HAP-1 (cell line): ENCODE measurements at regions not wholly inside any gene's neighbourhood (a gene's known extent, or its start where the extent isn't known, plus 50 kb on each side); places are given as distances from the start of the nearest gene placed in this dataset.
"Not testable (repeated sequence)": the region's sequence is repeated elsewhere in the genome, so short reads cannot be mapped to it uniquely, and the experiment has no call there.

ENCODE experiments used
- DNase-seq, 2 experiments: peaks; one replicate each; pipeline ENCODE4 v3.0.0-alpha.2; 2016 to 2020; ENCODE audit warnings: low spot score in 2 of 2
- H3K27me3 ChIP-seq: fragments of 250-450 bp; sonication (Bioruptor Pico); 2 replicates; pipeline ENCODE4 v1.5.1; 2020; ENCODE audit warnings: low read depth, mild to moderate bottlenecking, moderate library complexity
- H3K36me3 ChIP-seq: fragments of 250-450 bp; sonication (Bioruptor Pico); replicated peaks from 2 replicates; pipeline ENCODE4 v1.5.1; 2020; ENCODE audit warnings: mild to moderate bottlenecking
- H3K4me1 ChIP-seq: fragments of 250-450 bp; sonication (Bioruptor Pico); 2 replicates; pipeline ENCODE4 v1.5.1; 2020; ENCODE audit warnings: mild to moderate bottlenecking
- H3K4me3 ChIP-seq: fragments of 250-450 bp; sonication (Bioruptor Pico); 2 replicates; pipeline ENCODE4 v1.5.1; 2020; ENCODE audit warnings: mild to moderate bottlenecking, moderate library complexity
- H3K9me3 ChIP-seq: fragments of 250-450 bp; sonication (Bioruptor Pico); 2 replicates; pipeline ENCODE4 v1.5.1; 2020; ENCODE audit warnings: mild to moderate bottlenecking, moderate library complexity
- in situ Hi-C: fragments of 300-500 bp; cut with MboI; formaldehyde crosslinking; loops from 3 replicates; pipeline ENCODE4 v1.14.3; 2020; ENCODE audit warnings: low sequenced_read_pairs, inconsistent platforms, mixed read lengths

DNA sequence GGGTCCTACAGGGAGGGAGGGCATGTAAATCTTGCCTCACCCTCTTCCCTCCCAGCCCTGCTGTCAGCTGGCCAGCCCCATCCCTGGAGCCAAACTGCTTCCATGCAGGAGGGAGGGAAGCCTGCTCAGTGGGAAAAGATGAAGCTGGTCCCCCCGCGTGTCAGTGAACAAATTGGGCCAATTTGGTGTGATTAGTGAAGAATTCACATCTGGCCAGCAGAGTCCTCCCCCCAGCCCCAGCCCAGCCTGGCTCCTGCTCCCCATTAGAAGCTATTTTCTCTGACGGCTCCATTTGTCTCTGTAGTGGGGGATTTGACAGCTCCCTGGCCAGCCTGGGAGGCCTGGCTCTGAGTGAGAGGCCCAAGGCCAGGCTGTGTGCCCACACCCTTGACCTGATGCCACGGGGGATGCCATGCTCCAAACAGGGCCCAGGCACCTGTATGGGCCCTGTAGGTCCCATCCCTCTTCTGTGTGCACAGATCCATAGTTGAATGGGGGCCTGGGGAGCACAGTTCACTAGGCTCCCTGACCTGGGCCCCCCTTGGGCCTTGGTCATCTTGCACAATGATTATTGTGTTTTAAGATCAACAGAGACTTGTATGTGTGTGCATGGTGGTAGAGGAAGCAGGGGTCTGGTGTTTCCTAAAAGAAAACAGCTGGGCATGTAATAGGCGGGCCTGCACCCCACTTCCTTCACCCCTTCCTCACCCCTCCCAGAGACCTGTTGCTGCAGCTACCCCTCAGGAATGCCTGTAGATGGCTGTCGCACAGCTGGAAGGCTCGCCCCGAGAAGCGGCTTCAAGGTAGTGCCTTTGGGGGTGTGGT is 50.7 kb upstream of the TAC4 start:
- Histone ChIP-seq H3K4me3 (no peak overlapping the region), H3K27me3 (peaks cover 34% of the 10 kb centered on the region), H3K36me3 (no peaks in the 10 kb centered on the region), H3K4me1 (no peaks in the 10 kb centered on the region), H3K9me3 (no peaks in the 10 kb centered on the region)
- in situ Hi-C loops, result no loop called here
- no peak for DNase-seq

DNA sequence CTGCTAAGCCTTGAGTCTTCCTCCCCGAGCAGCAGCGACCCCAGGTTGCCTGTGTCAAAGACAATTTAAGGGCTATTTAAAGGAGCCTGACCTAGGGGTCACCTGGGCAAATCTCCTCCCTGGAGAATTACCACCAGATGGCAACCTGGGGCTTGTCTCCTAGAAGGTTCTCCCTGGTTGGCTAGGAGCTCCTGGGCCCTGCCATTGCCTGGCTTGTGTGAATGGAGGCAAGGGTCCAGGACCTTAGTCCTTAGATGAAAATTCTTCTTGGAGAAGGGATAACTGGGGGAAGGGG is 51.3 kb upstream of the TAC4 start:
- Histone ChIP-seq H3K4me1 (no peaks in the 10 kb centered on the region), H3K9me3 (no peaks in the 10 kb centered on the region), H3K4me3 (no peak overlapping the region), H3K27me3 (peaks cover 36% of the 10 kb centered on the region), H3K36me3 (no peaks in the 10 kb centered on the region)
- no peak for DNase-seq
- in situ Hi-C loops, result no loop called here

DNA sequence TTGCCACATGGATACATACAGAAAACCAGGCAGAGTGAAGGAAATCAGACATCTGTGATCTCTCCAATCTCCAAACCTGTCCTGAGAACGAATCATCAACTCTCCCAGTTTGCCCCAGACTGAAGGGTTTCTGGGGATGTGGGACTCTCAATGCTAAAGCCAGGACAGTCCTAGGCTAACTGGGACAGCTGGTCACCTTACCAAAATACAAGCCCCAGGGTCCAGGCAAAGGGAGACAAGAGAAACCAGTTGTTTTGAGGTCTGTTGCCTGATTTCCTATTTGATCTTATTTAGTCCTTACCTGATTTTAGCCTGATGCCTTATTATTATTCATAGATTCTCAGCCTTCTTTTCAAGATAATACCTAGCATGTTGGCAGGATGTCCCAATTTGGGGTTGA is 51.7 kb upstream of the TAC4 start:
- no peak for DNase-seq
- H3K36me3 ChIP-seq, result no peaks in the 10 kb centered on the region
- H3K9me3 ChIP-seq, result no peaks in the 10 kb centered on the region
- no peaks in the 10 kb centered on the region for H3K4me1 ChIP-seq
- in situ Hi-C loops, result no loop called here
- no peak overlapping the region for H3K4me3 ChIP-seq
- H3K27me3 ChIP-seq, result peaks cover 40% of the 10 kb centered on the region

DNA sequence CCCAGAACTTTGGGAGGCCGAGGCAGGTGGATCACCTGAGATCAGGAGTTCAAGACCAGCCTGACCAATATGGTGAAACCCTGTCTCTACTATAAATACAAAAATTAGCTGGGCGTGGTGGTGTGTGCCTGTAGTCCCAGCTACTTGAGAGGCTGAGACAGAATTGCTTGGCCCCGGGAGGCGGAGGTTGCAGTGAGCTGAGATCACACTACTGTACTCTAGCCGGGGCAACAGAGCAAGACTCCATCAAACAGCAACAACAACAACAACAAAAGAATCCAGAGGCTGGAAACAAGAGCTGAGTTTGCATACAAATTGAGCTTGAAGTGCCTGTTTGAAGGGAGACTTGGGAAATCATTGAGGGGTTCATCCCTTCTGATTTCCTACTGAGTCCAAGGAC is 52.9 kb upstream of the TAC4 start:
- DNase-seq, H3K4me1 ChIP-seq, H3K9me3 ChIP-seq, H3K36me3 ChIP-seq, in situ Hi-C loops, H3K4me3 ChIP-seq: not testable (repeated sequence)
- H3K27me3 ChIP-seq, result peaks cover 52% of the 10 kb centered on the region

DNA sequence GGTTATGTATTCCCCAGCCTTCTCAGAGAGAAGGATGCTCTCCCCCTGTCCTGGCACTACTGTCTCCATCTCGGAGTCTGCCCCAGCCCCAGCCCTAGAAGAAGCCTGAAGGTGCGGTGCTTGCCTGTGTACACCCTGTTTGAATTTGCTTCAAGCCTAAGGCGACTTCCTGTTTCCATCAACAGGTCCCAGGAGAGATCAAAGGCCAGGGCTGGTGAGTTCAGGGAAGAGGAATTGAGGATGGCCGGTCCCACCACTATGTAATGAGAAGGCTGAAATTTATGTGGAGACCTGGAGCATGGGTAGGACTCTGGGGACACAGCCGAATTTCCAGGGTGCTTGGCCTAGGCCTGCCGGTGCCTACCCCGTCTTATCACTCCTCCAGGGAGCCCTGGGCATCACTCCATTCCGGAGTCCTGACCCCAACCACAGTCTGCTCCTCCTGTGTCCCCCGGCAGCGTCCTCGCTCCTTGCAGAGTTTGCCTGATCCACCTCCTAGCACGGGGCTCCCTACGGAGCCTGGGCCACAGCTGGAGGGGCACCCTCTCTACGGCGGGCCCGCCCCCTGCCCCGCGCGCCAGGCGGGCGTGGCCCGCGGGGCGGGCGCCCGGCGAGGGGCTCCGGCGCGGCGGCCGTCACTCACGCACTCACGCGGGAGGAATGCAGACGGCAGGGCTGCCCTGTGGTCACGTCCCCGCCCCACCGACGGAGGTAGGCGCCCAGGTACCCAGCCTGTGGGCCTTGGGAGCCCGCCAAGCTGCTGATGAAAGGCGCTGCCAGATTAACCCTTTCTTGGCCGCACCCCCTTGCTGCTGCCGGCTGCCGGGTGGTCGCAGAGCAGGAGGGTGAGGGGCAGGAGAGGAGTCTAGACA is 53.8 kb upstream of the TAC4 start:
- in situ Hi-C loops, result no loop called here
- Histone ChIP-seq H3K4me3 (peak overlapping the region; percentile 11; the same call in 1 of the 2 replicates), H3K27me3 (peaks cover 57% of the 10 kb centered on the region), H3K4me1 (no peaks in the 10 kb centered on the region), H3K9me3 (no peaks in the 10 kb centered on the region), H3K36me3 (no peaks in the 10 kb centered on the region)
- peak in 1 of 2 experiments; percentile 40 for DNase-seq

DNA sequence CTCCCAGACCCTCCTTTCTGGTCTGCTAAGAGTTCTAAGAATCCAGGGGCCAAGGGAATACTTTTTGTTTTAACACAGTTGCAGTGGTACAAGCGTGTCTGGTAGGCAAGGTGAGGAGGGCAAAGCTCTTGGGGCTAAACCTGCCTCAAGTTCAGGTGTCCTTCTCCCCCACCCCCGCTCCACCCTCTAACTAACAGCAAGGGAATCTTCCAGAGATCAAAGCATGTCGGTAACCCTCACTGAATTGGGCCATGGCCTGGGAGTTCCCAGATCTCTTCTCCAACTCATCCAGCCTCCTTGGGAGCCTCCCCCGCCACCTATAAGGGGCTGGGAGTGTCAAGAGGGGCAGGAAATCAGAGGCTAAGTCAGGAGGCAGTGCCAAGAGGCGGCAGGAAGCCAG is 55.7 kb upstream of the TAC4 start:
- H3K36me3 ChIP-seq, result no peaks in the 10 kb centered on the region
- no peak for DNase-seq
- no peaks in the 10 kb centered on the region for H3K9me3 ChIP-seq
- in situ Hi-C loops, result no loop called here
- no peaks in the 10 kb centered on the region for H3K4me1 ChIP-seq
- H3K4me3 ChIP-seq, result no peak overlapping the region
- H3K27me3 ChIP-seq, result peaks cover 71% of the 10 kb centered on the region

DNA sequence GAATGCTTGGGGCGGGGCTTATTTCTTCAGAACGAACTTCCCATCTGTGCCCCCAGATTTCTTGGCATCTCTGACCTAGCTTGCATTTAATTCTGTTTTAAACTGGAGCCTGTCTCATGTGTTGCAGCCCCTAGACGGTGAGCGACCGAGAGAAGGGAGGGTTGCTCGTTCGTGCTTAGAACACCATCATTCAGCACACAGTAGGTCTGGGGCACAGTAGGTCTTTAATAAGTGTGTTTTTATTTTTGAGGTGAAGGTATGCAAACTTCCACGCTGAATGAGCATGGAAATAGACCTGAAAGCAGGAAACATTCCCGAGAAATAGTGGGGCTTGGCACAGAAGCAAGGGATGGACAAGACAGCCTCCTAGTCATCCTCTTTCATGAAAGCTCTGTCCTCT is 57.0 kb upstream of the TAC4 start:
- no peak for DNase-seq
- Histone ChIP-seq H3K4me3 (no peak overlapping the region), H3K4me1 (no peaks in the 10 kb centered on the region), H3K27me3 (peaks cover 85% of the 10 kb centered on the region), H3K36me3 (no peaks in the 10 kb centered on the region), H3K9me3 (no peaks in the 10 kb centered on the region)
- in situ Hi-C loops, result no loop called here

DNA sequence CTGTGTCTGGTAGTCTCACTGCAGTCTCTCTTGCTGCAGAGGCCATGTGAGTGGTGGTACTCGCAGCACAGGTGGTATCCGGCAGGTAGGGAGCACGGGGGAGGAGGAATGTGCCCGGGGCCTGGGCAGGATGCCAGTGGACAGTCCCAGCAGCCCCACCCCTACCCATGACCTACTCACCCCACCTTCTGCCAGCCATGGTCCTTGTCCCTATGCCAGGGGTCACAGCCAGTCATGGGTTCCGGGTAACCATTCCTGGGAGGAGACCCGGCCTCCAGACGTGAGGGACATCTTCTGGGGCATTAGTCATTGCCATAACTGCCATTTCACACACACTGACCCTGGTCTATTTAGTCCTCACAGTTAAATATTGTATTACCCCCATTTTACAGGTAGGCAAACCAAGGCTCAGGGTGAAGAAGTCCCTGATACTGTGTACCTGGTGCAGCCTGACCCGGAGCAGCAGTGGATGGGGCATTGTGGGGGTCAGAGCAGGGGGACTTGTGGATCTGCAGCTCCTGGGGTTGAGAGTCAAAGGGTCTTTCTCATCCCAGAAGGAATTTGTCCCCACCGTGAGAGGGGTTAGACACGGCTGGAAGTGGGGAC is 58.8 kb upstream of the TAC4 start:
- H3K36me3 ChIP-seq, result no peaks in the 10 kb centered on the region
- peaks cover 90% of the 10 kb centered on the region for H3K27me3 ChIP-seq
- in situ Hi-C loops, result no loop called here
- no peaks in the 10 kb centered on the region for H3K9me3 ChIP-seq
- H3K4me3 ChIP-seq, result no peak overlapping the region
- DNase-seq, result no peak
- no peaks in the 10 kb centered on the region for H3K4me1 ChIP-seq

DNA sequence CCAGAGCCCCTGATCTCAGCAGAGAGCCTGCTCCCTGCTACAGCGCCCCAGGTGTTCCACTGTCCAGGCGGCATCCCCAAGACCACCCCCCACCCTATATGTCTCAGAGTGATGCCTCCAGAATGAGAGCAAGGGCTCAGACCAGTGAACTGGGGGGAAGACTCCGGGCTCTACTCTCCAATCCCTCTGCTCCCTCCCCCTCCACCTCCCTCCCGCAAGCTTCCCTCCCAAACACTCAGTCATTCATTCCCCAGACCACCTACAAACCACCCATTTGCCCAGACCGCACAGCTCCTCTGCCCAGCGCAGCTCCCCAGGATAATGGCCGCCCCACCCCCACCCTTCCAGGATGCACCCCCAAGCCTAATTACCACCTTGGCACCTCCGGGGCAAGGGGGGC is 59.4 kb upstream of the TAC4 start:
- in situ Hi-C loops, result no loop called here

DNA sequence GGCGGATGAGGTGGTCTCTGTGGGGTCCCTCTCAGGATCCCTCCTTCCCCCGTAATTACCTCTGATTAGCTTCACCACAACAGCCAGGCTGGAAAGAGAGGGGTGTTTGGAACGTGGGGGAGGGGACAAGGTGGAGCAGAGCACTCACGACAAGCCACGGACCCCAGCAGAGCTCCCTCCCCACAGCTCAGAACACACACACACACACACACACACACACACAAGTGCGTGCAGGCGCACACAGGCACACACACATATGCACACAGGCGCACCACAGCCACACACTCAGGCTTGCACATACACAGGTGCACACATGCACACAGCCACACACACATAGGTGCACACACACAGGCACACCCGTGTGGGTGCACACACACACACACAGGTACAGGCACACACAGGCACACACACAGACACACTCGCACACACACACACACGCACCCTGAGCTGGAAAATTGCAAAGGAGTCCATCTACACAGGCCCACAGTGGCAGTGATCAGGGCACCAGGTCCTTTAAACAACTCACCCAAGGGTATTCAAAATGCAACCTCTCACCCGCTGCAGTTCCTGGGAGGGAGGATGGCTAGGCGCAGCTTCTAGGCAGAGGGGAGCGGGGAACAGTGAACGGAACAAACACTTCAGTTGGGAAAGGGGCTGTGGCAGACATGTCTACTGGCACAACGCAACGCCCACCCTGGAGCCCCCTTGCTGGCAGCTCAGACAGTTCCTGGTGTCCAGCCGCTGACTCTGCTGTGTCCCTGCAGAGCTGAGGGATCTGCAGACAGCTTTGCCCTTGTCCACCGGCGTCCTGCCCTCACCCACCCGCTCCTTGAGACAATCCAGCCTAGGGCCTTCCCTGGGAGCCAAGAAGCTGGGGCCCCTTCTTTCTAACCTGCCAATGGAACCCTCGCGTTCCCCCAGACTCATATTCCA is 59.9 kb upstream of the DLX4 start:
- Histone ChIP-seq H3K4me1 (no peaks in the 10 kb centered on the region), H3K4me3 (no peak overlapping the region), H3K9me3 (no peaks in the 10 kb centered on the region), H3K27me3 (peaks cover 86% of the 10 kb centered on the region), H3K36me3 (no peaks in the 10 kb centered on the region)
- in situ Hi-C loops, result no loop called here
- no peak for DNase-seq

More for the DNA sequence above, 59.4 kb upstream of the TAC4 start:
- Histone ChIP-seq H3K27me3 (peaks cover 90% of the 10 kb centered on the region), H3K36me3 (no peaks in the 10 kb centered on the region), H3K4me3 (no peak overlapping the region), H3K9me3 (no peaks in the 10 kb centered on the region), H3K4me1 (no peaks in the 10 kb centered on the region)
- DNase-seq, result no peak

DNA sequence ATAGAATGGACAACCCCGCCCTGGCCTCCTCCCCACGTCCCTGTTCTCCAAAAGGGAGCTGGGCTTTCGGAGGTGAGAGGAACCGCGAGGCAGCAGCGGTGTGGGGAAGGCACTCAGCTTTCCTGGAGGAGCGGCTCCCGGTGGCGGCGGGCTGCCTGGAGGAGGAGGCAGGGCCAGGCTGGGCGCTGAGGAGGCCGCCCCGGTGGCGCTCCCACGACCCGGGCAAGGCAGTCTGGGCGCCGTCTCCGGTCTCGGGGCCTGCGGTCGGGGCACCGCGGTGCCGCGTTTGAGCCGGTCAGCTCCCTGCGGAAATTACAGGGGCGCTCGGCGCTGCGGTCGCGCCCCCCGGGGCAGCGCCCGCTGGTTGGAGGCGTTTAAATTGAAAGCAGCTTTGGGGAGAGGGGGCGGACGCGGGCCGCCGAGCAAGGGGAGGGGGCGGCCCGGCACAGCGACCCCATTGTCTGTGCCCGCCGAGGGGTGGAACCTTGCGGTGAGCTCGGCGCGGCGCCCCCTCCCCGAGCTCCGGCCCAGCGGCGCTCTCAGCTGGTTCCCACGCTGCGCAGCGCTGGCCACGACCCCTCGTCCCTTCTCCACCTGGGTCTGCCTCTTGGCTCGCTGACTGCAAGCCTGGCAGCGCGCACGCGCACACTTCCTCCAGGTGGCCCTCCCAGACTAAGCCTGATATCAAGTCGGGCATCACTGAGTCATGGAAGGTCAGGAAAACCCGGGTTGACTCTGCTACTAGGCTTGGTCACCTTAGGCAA is 58.7 kb upstream of the DLX4 start:
- Histone ChIP-seq H3K4me1 (no peaks in the 10 kb centered on the region), H3K9me3 (no peaks in the 10 kb centered on the region), H3K27me3 (peaks cover 85% of the 10 kb centered on the region), H3K36me3 (no peaks in the 10 kb centered on the region), H3K4me3 (no peak overlapping the region)
- in situ Hi-C loops, result no loop called here
- DNase-seq, result no peak

DNA sequence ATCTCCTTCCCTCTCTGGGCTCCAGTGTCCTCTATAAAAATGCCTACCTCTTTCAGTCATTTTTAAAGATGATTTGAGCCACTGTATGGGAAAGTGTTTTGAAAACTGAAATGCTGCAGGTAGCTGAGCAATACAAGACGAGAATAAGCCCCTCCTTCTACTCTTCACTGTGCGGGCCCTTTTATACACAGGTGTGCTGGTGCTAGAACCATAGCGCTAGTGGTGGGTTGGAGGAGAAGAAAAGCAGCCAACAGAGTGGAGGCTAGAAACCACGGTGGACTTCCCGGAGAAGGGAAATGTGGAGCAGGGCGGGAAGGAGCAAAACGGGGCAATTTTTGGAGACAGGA is 58.2 kb upstream of the DLX4 start:
- Histone ChIP-seq H3K4me3 (no peak overlapping the region), H3K27me3 (peaks cover 86% of the 10 kb centered on the region), H3K36me3 (no peaks in the 10 kb centered on the region), H3K4me1 (no peaks in the 10 kb centered on the region), H3K9me3 (no peaks in the 10 kb centered on the region)
- in situ Hi-C loops, result no loop called here
- no peak for DNase-seq

DNA sequence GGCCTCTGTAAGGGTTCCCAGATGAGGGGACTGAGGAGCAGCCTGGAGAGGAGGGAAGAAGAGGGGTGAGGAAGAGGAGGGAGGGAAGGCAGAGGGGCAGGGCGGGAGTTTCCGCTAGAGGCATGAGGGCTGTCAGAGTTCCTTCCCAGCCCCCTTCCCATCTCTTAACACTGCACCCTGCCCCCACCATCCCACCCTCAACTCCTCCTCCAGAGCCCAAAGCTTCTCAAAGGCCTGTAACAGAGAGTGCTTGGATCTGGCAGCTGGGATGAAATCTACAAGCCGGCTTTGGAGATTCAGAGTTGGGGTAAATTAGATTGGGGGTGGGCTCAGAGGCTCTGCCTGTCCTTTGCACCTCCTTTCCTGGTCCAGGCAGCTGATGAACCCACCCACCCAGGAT is 57.3 kb upstream of the DLX4 start:
- H3K36me3 ChIP-seq, result no peaks in the 10 kb centered on the region
- no peak for DNase-seq
- peaks cover 89% of the 10 kb centered on the region for H3K27me3 ChIP-seq
- no peaks in the 10 kb centered on the region for H3K9me3 ChIP-seq
- in situ Hi-C loops, result no loop called here
- no peaks in the 10 kb centered on the region for H3K4me1 ChIP-seq
- H3K4me3 ChIP-seq, result no peak overlapping the region
